GM23248 (cell line): ENCODE measurements at regions not wholly inside any gene's neighbourhood (a gene's known extent, or its start where the extent isn't known, plus 50 kb on each side); places are given as distances from the start of the nearest gene placed in this dataset.

Experiments used
- EZH2 ChIP-seq: fragments of 200-600 bp; sonication (generic); IDR thresholded peaks from 2 replicates; pipeline ENCODE4 v1.6.1; 2018; ENCODE audit warnings: antibody characterized with exemption, mild to moderate bottlenecking; ENCODE audit not compliant: insufficient read depth, poor library complexity, severe bottlenecking
- EZH2phosphoT487 ChIP-seq: fragments of 200-600 bp; sonication (generic); IDR thresholded peaks from 2 replicates; pipeline ENCODE4 v1.6.1; 2018; ENCODE audit warnings: antibody characterized with exemption, moderate library complexity, mild to moderate bottlenecking, low read depth; ENCODE audit not compliant: insufficient read depth

DNA sequence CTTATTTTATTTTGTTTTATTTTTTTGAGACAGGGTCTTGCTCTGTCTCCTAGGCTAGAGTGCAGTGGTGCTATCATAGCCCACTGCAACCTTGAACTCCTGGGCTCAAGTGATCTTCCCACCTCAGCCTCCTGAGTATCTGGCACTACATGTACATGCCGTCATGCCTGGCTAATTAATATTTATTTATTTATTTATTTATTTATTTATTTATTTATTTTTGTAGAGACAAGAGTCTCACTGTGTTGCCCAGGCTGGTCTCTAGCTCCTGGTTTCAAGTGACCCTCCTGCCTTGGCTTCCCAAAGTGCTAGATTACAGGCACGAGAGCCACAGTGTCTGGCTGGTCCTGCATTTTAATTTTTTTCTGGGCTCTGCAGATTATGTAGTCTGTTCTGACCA, 84.9 kb upstream of the BCOR start:
- TF ChIP-seq EZH2 (no peak), EZH2phosphoT487 (no peak)
